Right renal pelvis (tissue), 4 donors: ENCODE measurements at regions not wholly inside any gene's neighbourhood (a gene's known extent, or its start where the extent isn't known, plus 50 kb on each side); places are given as distances from the start of the nearest gene placed in this dataset.
"Not testable (repeated sequence)": the region's sequence is repeated elsewhere in the genome, so short reads cannot be mapped to it uniquely, and the experiment has no call there.

Source experiments
- DNase-seq, 4 donors: peaks; one replicate each; pipeline ENCODE4 v3.0.0-alpha.2; 2013; ENCODE audit warnings: low read depth in 4 of 4, low spot score in 3 of 4, missing footprints in 1 of 4

GRCh38 chr10:8407501-8408021 is 353.1 kb downstream of the GATA3 start:
- no peak for DNase-seq

- no peak for DNase-seq
These were observed 356.0 kb downstream of the GATA3 start for GRCh38 chr10:8410506-8410905.

GRCh38 chr10:8412541-8412940 is 358.1 kb downstream of the GATA3 start:
- DNase-seq: no peak

GRCh38 chr10:8415029-8415428 is 360.5 kb downstream of the GATA3 start:
- not testable (repeated sequence) for DNase-seq

GRCh38 chr10:8416192-8416701 is 361.8 kb downstream of the GATA3 start:
- no peak for DNase-seq

GRCh38 chr10:8416760-8417159 is 362.3 kb downstream of the GATA3 start:
- no peak for DNase-seq

GRCh38 chr10:8417631-8418030 is 363.1 kb downstream of the GATA3 start:
- DNase-seq: no peak

- DNase-seq: no peak
These were observed 364.1 kb downstream of the GATA3 start for GRCh38 chr10:8418631-8419030.

GRCh38 chr10:8420182-8420581 is 365.7 kb downstream of the GATA3 start:
- DNase-seq: no peak

- no peak for DNase-seq
These were observed 370.2 kb downstream of the GATA3 start for GRCh38 chr10:8424555-8425211.

GRCh38 chr10:8428654-8429053 is 374.2 kb downstream of the GATA3 start:
- DNase-seq: no peak

- no peak for DNase-seq
These were observed 375.8 kb downstream of the GATA3 start for GRCh38 chr10:8430321-8430720.

- DNase-seq: no peak
These were observed 377.0 kb downstream of the GATA3 start for GRCh38 chr10:8431511-8431910.

GRCh38 chr10:8435186-8436055 is 380.9 kb downstream of the GATA3 start:
- no peak for DNase-seq

- DNase-seq: no peak
These were observed 383.4 kb downstream of the GATA3 start for GRCh38 chr10:8437896-8438295.

GRCh38 chr10:8438603-8439002 is 384.1 kb downstream of the GATA3 start:
- no peak for DNase-seq

- no peak for DNase-seq
These were observed 384.6 kb downstream of the GATA3 start for GRCh38 chr10:8439040-8439439.

GRCh38 chr10:8444630-8445029 is 390.1 kb downstream of the GATA3 start:
- no peak for DNase-seq

GRCh38 chr10:8445353-8445752 is 390.9 kb downstream of the GATA3 start:
- DNase-seq: no peak

GRCh38 chr10:8449909-8450308 is 395.4 kb downstream of the GATA3 start:
- DNase-seq: no peak

GRCh38 chr10:8453587-8453986 is 399.1 kb downstream of the GATA3 start:
- DNase-seq: no peak

GRCh38 chr10:8454357-8454756 is 399.9 kb downstream of the GATA3 start:
- DNase-seq: no peak
